GM18498 (cell line): ENCODE measurements at regions not wholly inside any gene's neighbourhood (a gene's known extent, or its start where the extent isn't known, plus 50 kb on each side); places are given as distances from the start of the nearest gene placed in this dataset.

ENCODE experiments used
- ATAC-seq: cut with Tn5 transposase; IDR thresholded peaks from one replicate; pipeline ENCODE4 v1.9.1; 2021; ENCODE audit warnings: mild to moderate bottlenecking, moderate library complexity; ENCODE audit not compliant: unreplicated experiment

DNA sequence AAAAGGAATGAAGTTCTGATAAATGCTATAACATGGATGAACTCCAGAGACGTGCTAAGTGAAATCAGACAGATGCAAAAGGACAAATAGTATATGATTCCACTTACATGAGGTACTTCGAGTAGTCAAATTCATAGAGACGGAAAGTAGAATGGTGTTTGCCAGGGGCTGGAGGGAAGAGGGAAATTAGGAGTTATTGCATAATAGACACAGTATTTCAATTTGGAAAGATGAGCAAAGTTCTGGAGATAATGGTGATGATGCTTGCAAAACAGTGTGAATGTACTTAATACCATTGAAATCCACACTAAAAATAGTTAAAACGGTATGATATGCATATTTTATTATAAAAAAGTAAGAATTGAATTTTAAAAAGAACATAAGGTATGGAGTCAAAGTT lies 84.9 kb upstream of the STXBP5 start:
- ATAC-seq, result no peak

DNA sequence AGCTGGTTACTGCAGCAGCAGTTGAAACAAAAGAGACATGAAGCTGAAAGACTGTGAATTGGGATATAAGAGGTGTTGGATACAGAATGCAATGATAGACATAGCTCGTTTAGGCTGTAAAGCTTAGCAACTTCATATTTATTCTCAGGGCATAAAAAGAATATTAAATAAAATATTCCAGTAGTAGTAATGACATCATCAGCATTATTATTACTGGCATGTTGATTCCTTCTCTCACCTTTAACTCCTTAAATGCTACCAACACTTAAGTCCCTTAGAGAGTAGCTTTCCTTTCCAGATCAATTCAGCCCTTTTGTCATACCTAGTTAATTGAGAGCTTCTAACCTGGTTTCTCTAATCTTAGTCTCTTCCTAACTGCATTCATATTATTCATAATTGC lies 81.4 kb upstream of the STXBP5 start:
- no peak for ATAC-seq

DNA sequence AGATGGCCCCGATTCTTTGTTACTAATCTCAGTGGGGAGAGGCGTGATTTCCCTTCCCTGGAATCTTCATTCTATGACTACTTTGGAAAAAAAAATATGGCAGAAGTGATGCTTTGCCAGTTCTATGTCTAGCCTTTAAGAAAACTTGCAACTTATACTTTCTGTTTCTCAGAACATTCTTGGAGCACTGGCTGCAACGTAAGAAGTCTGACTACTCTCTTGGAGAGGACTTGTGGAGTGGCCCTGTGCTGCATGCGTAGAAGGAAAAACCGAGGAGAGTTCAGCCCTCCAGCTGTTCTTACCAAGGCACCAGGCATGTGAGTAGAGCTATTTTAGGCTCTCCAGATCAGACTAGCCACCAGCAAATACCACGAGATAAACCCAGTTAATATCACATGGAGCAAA lies 77.6 kb upstream of the STXBP5 start:
- ATAC-seq, result no peak

DNA sequence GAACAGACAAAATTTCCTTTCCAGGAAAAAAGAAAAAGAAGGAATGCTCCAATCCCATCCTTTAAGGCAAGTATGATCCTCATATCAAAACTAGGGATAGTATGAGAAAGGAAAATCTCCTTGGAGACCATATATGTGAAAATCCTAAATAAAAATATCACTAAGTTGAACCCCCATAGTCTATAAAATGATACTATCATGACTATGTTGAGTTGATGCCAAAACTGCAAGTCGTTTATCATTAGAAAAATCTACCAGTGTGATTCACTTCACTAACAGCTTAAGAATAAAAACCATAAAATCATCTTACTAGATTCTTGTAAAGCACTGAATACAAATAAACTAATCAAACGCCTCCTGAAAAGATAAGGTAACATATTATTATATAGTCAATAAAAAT lies 76.6 kb upstream of the STXBP5 start:
- no peak for ATAC-seq

GRCh38 chr6:147128056-147128455 lies 76.2 kb upstream of the STXBP5 start:
- no peak for ATAC-seq

GRCh38 chr6:147131532-147132128 lies 72.6 kb upstream of the STXBP5 start:
- ATAC-seq, result no peak

GRCh38 chr6:147132889-147133288 lies 71.3 kb upstream of the STXBP5 start:
- ATAC-seq, result no peak

- ATAC-seq, result no peak
Measured at GRCh38 chr6:147133669-147134068, 70.5 kb upstream of the STXBP5 start.

GRCh38 chr6:147135211-147135681 lies 69.0 kb upstream of the STXBP5 start:
- ATAC-seq, result no peak

- ATAC-seq, result no peak
Measured at GRCh38 chr6:147136057-147136456, 68.2 kb upstream of the STXBP5 start.

DNA sequence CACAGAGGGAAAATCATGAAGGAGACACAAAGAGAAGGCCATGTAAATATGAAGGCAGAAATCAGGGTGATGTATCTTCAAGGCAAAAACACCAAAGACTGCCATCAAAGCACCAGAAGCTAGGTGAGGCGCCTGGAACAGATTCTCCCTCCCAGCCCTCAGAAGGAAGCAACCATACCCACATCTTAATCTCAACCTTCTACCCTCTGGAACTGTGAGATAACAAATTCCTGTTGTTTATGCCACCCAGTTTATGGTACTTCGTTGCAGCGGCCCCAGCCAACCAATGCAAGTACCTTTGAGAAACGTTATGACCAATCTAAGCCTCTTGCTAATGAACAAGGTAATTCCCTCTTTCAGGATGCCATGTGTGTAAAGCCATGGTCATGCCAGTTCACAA lies 66.2 kb upstream of the STXBP5 start:
- ATAC-seq, result no peak

DNA sequence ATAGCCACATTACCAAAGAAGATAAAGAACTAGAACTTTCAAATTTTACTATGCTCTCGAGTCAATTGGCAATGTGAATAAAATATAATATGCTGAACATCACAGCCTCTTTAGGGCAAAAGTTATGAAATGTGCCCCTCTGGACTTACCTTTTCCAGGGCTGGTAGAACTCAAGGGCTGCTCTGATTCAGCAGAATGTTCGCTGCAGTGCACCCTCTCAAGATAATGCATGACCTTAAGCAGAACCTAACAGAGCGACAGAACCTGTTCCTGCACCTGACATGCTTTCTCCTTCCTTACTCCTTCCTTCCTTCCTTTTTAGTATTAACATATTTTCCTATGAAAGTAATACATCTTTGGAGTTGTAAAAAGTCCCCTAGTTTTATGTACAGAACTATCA lies 65.4 kb upstream of the STXBP5 start:
- no peak for ATAC-seq

- ATAC-seq, result no peak
Measured at GRCh38 chr6:147141711-147142308, 62.4 kb upstream of the STXBP5 start.

DNA sequence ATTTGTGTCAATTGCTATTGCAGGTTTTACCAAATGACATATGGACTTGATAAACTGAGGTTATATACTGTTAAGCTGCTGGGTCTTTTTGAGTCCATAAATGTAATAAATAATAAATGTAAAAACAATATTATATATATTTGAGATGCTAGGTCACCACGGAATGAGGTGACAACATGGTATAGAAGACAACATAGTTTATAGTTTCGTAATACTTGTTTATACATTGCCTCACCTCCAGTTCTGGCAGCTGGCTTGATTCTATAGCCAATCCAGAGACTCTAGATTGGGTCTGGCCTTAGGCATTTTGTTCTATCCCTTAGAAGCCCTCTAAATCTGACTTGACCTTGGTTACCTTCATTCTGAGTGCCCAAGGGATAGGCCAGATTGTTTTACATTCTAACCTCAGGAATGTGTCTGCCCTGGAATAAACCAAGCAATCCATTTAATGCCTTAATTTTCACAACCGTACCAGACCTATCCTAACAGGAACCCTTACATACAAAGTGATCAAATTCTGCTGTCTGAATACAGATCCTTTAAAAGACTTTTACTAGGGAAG lies 61.5 kb upstream of the STXBP5 start:
- no peak for ATAC-seq

DNA sequence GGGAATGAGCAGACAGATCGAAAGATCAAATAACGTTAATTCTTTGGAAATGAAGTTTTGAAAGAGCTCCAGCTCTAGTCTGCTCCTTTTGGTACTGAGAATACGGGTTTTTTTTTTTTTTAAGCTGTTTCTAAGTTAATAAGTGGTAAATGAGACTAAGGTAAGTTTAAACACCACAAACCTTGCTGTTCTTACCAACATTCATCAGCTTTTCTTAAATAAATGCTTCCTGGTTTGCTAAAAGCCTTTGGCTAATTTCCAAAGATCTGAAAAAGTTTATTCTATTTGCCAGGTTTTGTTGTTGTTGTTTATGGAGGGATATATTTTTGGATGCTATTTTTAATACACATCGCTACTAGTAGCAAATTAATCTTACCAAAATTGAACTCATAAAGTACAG lies 55.1 kb upstream of the STXBP5 start:
- ATAC-seq, result no peak

GRCh38 chr6:147149826-147150225 lies 54.4 kb upstream of the STXBP5 start:
- ATAC-seq, result no peak

DNA sequence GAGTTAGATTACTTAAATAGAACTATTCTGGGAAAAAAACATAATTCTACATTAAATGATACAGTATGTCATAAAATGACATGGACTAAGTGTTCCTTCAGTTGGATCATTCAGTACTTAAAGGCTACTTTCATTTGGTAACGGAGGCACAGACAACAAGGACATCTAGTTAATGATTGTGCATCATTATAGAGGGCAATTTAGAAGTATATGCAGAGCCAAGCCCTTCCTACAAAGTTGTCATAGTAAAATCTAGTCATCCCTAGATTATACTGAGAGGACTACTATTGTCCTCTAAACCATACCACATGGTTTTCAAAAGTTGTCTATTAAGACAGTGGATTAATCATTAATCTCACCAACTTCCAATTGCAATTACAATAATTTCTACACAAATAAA lies 53.9 kb upstream of the STXBP5 start:
- no peak for ATAC-seq
